ENCODE measurements at regions not wholly inside any gene's neighbourhood (a gene's known extent, or its start where the extent isn't known, plus 50 kb on each side); places are given as distances from the start of the nearest gene placed in this dataset.

- intact Hi-C loops (cut with DNase I) = no loop called here
- H3K9me3 ChIP-seq = no peaks in the 10 kb centered on the region
- no peaks in the 10 kb centered on the region for H3K36me3 ChIP-seq (ENCODE audit: insufficient read depth in 1 of 2, low read depth in 1 of 2)
- peaks cover 0 to 3% (median 0%) of the 10 kb centered on the region in 3 donors for H3K27me3 ChIP-seq (ENCODE audit: insufficient read depth in 3 of 3, low read length in 2 of 3)
- no peaks in the 10 kb centered on the region for H3K4me1 ChIP-seq
- WGBS, 3 donors = 62 to 67% (median 66%) methylated on average over 4 of the region's 4 CpGs
- TF ChIP-seq CTCF (IDR thresholded peaks at IDR 0.05) = no peak
- no peak for ATAC-seq
- H3K4me3 ChIP-seq = no peak overlapping the region
- DNase-seq = no peak
- no peak overlapping the region for H3K27ac ChIP-seq
Observed at GRCh38 chr2:199606193-199606780, 148.5 kb upstream of the SATB2 start.

GRCh38 chr2:199603721-199604291 is 146.1 kb upstream of the SATB2 start:
- Histone ChIP-seq H3K27me3 (ENCODE audit: insufficient read depth in 3 of 3, low read length in 2 of 3) (peaks cover 0 to 3% (median 0%) of the 10 kb centered on the region in 3 donors), H3K9me3 (no peaks in the 10 kb centered on the region), H3K4me3 (no peak overlapping the region), H3K36me3 (ENCODE audit: insufficient read depth in 1 of 2, low read depth in 1 of 2) (no peaks in the 10 kb centered on the region), H3K4me1 (no peaks in the 10 kb centered on the region), H3K27ac (no peak overlapping the region)
- WGBS, 3 donors = 30 to 36% (median 34%) methylated on average over 32 to 39 of the region's 39 CpGs
- intact Hi-C loops (cut with DNase I) = no loop called here
- no peak for ATAC-seq
- peak in 1 of 2 donors; percentile 52 for DNase-seq
- no peak for TF ChIP-seq CTCF (IDR thresholded peaks at IDR 0.05)

GRCh38 chr2:199602896-199603717 is 145.4 kb upstream of the SATB2 start:
- TF ChIP-seq CTCF (IDR thresholded peaks at IDR 0.05) = no peak
- H3K27ac ChIP-seq = no peak overlapping the region
- intact Hi-C loops (cut with DNase I) = no loop called here
- H3K4me3 ChIP-seq = no peak overlapping the region
- H3K27me3 ChIP-seq (ENCODE audit: insufficient read depth in 3 of 3, low read length in 2 of 3) = peaks cover 0 to 3% (median 0%) of the 10 kb centered on the region in 3 donors
- no peaks in the 10 kb centered on the region for H3K4me1 ChIP-seq
- ATAC-seq = no peak
- H3K9me3 ChIP-seq = no peaks in the 10 kb centered on the region
- H3K36me3 ChIP-seq (ENCODE audit: insufficient read depth in 1 of 2, low read depth in 1 of 2) = no peaks in the 10 kb centered on the region
- 88 to 90% (median 89%) methylated on average over 15 of the region's 15 CpGs for WGBS, 3 donors
- DNase-seq = no peak

- ATAC-seq = no peak
- intact Hi-C loops (cut with DNase I) = no loop called here
- peaks cover 0 to 3% (median 0%) of the 10 kb centered on the region in 3 donors for H3K27me3 ChIP-seq (ENCODE audit: insufficient read depth in 3 of 3, low read length in 2 of 3)
- DNase-seq = no peak
- H3K4me3 ChIP-seq = no peak overlapping the region
- WGBS, 3 donors = 38 to 42% (median 40%) methylated on average over 6 of the region's 6 CpGs
- no peak overlapping the region for H3K27ac ChIP-seq
- TF ChIP-seq CTCF (IDR thresholded peaks at IDR 0.05) = no peak
- H3K36me3 ChIP-seq (ENCODE audit: insufficient read depth in 1 of 2, low read depth in 1 of 2) = no peaks in the 10 kb centered on the region
- no peaks in the 10 kb centered on the region for H3K9me3 ChIP-seq
- H3K4me1 ChIP-seq = no peaks in the 10 kb centered on the region
Observed at GRCh38 chr2:199602271-199602895, 144.6 kb upstream of the SATB2 start.

Data from psoas muscle (tissue), 7 donors.